ENCODE measurements at regions not wholly inside any gene's neighbourhood (a gene's known extent, or its start where the extent isn't known, plus 50 kb on each side); places are given as distances from the start of the nearest gene placed in this dataset.

GRCh38 chr5:168159425-168159824, 132.0 kb upstream of the WWC1 start:
- H3K27ac ChIP-seq: no peak overlapping the region
- no peaks in the 10 kb centered on the region for H3K36me3 ChIP-seq
- no peak overlapping the region for H3K4me3 ChIP-seq
- no peak for TF ChIP-seq POLR2AphosphoS5 (IDR thresholded peaks at IDR 0.05)
- no peak for TF ChIP-seq CTCF (IDR thresholded peaks at IDR 0.05 in 8 of 11, conservative IDR thresholded peaks at IDR 0.05 in 3 of 11)
- no peak for TF ChIP-seq POLR2A (IDR thresholded peaks at IDR 0.05)
- H3K4me1 ChIP-seq: no peaks in the 10 kb centered on the region
- no peaks in the 10 kb centered on the region for H3K27me3 ChIP-seq (replicated peaks in 1 of 7)
- intact Hi-C loops (cut with DNase I; ENCODE audit: low total_unique reads): no loop called here
- DNase-seq: no peak
- WGBS, 5 donors: 38 to 50% (median 41%) methylated on average over 3 of the region's 3 CpGs
- H3K9me3 ChIP-seq: no peaks in the 10 kb centered on the region

GRCh38 chr5:168162464-168162863, 129.0 kb upstream of the WWC1 start:
- Histone ChIP-seq H3K27me3 (replicated peaks in 1 of 7) (no peaks in the 10 kb centered on the region), H3K9me3 (no peaks in the 10 kb centered on the region), H3K27ac (no peak overlapping the region), H3K4me1 (no peaks in the 10 kb centered on the region), H3K36me3 (no peaks in the 10 kb centered on the region), H3K4me3 (no peak overlapping the region)
- no peak for DNase-seq
- intact Hi-C loops (cut with DNase I; ENCODE audit: low total_unique reads): no loop called here
- 68 to 80% (median 76%) methylated on average over 16 of the region's 16 CpGs for WGBS, 5 donors
- no peak for TF ChIP-seq POLR2A (IDR thresholded peaks at IDR 0.05)

- Histone ChIP-seq H3K27me3 (replicated peaks in 1 of 7) (no peaks in the 10 kb centered on the region), H3K4me3 (no peak overlapping the region), H3K27ac (no peak overlapping the region), H3K9me3 (no peaks in the 10 kb centered on the region), H3K36me3 (no peaks in the 10 kb centered on the region), H3K4me1 (no peaks in the 10 kb centered on the region)
- intact Hi-C loops (cut with DNase I; ENCODE audit: low total_unique reads): no loop called here
- TF ChIP-seq POLR2AphosphoS5 (IDR thresholded peaks at IDR 0.05) (no peak), CTCF (IDR thresholded peaks at IDR 0.05 in 8 of 11, conservative IDR thresholded peaks at IDR 0.05 in 3 of 11) (no peak), POLR2A (IDR thresholded peaks at IDR 0.05) (no peak)
- no peak for DNase-seq
- WGBS, 5 donors: 95 to 99% (median 98%) methylated on average over 3 of the region's 3 CpGs
Measured at GRCh38 chr5:168163966-168164365, 127.5 kb upstream of the WWC1 start.

GRCh38 chr5:168165221-168165914, 126.1 kb upstream of the WWC1 start:
- H3K27ac ChIP-seq: no peak overlapping the region
- TF ChIP-seq POLR2AphosphoS5 (IDR thresholded peaks at IDR 0.05) (no peak), CTCF (IDR thresholded peaks at IDR 0.05 in 8 of 11, conservative IDR thresholded peaks at IDR 0.05 in 3 of 11) (no peak), POLR2A (IDR thresholded peaks at IDR 0.05) (no peak)
- WGBS, 5 donors: 17 to 30% (median 22%) methylated on average over 9 of the region's 9 CpGs

More at GRCh38 chr5:168165221-168165914, 126.1 kb upstream of the WWC1 start:
- peaks cover 0 to 6% (median 0%) of the 10 kb centered on the region in 7 donors for H3K27me3 ChIP-seq (replicated peaks in 1 of 7)
- intact Hi-C loops (cut with DNase I; ENCODE audit: low total_unique reads): no loop called here
- no peak overlapping the region for H3K4me3 ChIP-seq
- H3K4me1 ChIP-seq: no peaks in the 10 kb centered on the region
- no peaks in the 10 kb centered on the region for H3K9me3 ChIP-seq
- no peaks in the 10 kb centered on the region for H3K36me3 ChIP-seq
- DNase-seq: no peak
